ENCODE measurements at regions not wholly inside any gene's neighbourhood (a gene's known extent, or its start where the extent isn't known, plus 50 kb on each side); places are given as distances from the start of the nearest gene placed in this dataset.

DNA sequence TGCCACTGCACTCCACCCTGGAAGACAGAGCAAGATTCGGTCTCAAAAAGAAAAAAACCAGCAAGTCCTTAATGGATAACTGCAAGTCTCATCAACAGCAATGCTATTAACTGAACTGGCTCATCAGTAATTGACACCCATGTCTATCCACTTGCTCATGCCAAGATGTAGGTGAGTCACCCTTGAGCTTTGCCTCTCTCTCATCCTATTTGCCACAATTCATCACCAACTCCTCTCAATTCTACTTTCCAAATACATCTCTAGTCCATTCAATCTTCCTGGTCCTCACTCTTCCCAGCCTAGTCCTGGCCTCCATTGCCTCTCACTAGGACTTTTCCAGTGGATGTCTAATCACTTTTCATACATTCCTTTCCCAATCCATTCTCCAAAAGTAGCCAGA lies 103.7 kb upstream of the PRMT6 start:
- Histone ChIP-seq H3K9me3 (replicated peaks in 1 of 2; ENCODE audit: control insufficient read depth in 1 of 2, insufficient read depth in 1 of 2, low read length in 2 of 2) (no peaks in the 10 kb centered on the region), H3K27ac (ENCODE audit: low read depth in 1 of 2, low read length in 2 of 2) (no peak overlapping the region), H4K20me1 (ENCODE audit: insufficient read depth, low read length) (no peaks in the 10 kb centered on the region), H3K36me3 (replicated peaks in 1 of 2; ENCODE audit: control insufficient read depth in 1 of 2, insufficient read depth in 2 of 2, low read length in 2 of 2) (no peaks in the 10 kb centered on the region), H2AFZ (ENCODE audit: insufficient read depth, low read depth, low read length, poor library complexity, severe bottlenecking) (no peak overlapping the region), H3K9ac (ENCODE audit: insufficient read depth, low read length, poor library complexity, severe bottlenecking) (no peak overlapping the region), H3K4me3 (replicated peaks in 1 of 3; ENCODE audit: low read depth in 2 of 3, low read length in 3 of 3) (no peak overlapping the region), H3K4me2 (replicated peaks; ENCODE audit: extremely low read depth, low read length, poor library complexity, severe bottlenecking) (no peak overlapping the region), H3K79me2 (ENCODE audit: insufficient read depth, low read length) (no peaks in the 10 kb centered on the region), H3K4me1 (ENCODE audit: control insufficient read depth in 1 of 2, insufficient read depth in 2 of 2, low read length in 2 of 2) (no peaks in the 10 kb centered on the region), H3K27me3 (ENCODE audit: control insufficient read depth in 2 of 2, insufficient read depth in 2 of 2, low read length in 2 of 2) (no peaks in the 10 kb centered on the region)
- peaks cover 0 to 6% (median 0%) of the 10 kb centered on the region in 7 donors for H3K9me3 Mint-ChIP-seq
- H3K27me3 Mint-ChIP-seq (ENCODE audit: low read depth in 3 of 3), result peaks cover 0 to 5% (median 3%) of the 10 kb centered on the region in 3 donors
- no peak overlapping the region for H3K4me3 Mint-ChIP-seq
- no peaks in the 10 kb centered on the region for H3K36me3 Mint-ChIP-seq
- no peak for DNase-seq
- peak overlapping the region in 1 of 7 donors; percentile 6 for H3K27ac Mint-ChIP-seq
- TF ChIP-seq, protein P1, sequence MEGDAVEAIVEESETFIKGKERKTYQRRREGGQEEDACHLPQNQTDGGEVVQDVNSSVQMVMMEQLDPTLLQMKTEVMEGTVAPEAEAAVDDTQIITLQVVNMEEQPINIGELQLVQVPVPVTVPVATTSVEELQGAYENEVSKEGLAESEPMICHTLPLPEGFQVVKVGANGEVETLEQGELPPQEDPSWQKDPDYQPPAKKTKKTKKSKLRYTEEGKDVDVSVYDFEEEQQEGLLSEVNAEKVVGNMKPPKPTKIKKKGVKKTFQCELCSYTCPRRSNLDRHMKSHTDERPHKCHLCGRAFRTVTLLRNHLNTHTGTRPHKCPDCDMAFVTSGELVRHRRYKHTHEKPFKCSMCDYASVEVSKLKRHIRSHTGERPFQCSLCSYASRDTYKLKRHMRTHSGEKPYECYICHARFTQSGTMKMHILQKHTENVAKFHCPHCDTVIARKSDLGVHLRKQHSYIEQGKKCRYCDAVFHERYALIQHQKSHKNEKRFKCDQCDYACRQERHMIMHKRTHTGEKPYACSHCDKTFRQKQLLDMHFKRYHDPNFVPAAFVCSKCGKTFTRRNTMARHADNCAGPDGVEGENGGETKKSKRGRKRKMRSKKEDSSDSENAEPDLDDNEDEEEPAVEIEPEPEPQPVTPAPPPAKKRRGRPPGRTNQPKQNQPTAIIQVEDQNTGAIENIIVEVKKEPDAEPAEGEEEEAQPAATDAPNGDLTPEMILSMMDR (IDR thresholded peaks at IDR 0.05), result no peak
- 100% methylated on average over 1 of the region's 1 CpG for WGBS (ENCODE audit: insufficient coverage)
- intact Hi-C loops (cut with micrococcal nuclease), result no loop called here
- H3K4me1 Mint-ChIP-seq, result no peaks in the 10 kb centered on the region

DNA sequence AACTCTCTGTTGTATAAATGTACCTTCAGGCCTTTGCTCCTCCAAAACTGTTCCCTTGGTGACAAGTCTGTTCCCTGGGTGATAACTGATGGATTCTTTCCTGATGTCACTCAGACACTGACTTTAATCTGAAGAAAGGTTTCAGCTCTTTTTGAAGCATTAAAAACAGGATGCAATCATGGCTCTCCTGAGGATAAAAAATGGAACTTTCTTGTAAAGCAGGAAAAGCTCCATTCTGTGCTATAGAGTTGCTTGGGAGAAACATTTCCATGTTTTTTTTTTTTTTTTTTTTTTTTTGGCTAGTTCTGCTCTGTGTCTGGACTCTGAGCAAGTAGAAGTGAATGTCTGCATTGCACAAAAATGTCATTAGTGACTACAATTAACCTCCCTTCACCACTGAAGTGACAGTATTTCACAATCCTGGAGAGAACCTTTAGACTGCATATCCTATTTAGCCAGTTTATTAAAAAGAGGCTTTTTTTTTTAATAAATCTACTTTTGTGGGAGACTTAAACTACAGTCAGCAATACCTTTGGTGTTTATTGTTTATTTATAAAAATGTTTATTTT lies 101.7 kb upstream of the PRMT6 start:
- no peaks in the 10 kb centered on the region for H3K4me1 ChIP-seq (ENCODE audit: control insufficient read depth in 1 of 2, insufficient read depth in 2 of 2, low read length in 2 of 2)
- Mint-ChIP-seq H3K36me3 (no peaks in the 10 kb centered on the region), H3K27ac (no peak overlapping the region), H3K4me3 (no peak overlapping the region), H3K4me1 (no peaks in the 10 kb centered on the region), H3K9me3 (peaks cover 0 to 3% (median 0%) of the 10 kb centered on the region in 7 donors), H3K27me3 (ENCODE audit: low read depth in 3 of 3) (peaks cover 0 to 5% (median 1%) of the 10 kb centered on the region in 3 donors)
- H3K27ac ChIP-seq (ENCODE audit: low read depth in 1 of 2, low read length in 2 of 2), result no peak overlapping the region
- no peaks in the 10 kb centered on the region for H3K36me3 ChIP-seq (replicated peaks in 1 of 2; ENCODE audit: control insufficient read depth in 1 of 2, insufficient read depth in 2 of 2, low read length in 2 of 2)
- intact Hi-C loops (cut with micrococcal nuclease), result no loop called here
- DNase-seq, result no peak
- TF ChIP-seq, protein P1 (IDR thresholded peaks at IDR 0.05), result no peak
- H3K4me2 ChIP-seq (replicated peaks; ENCODE audit: extremely low read depth, low read length, poor library complexity, severe bottlenecking), result no peak overlapping the region
- H3K79me2 ChIP-seq (ENCODE audit: insufficient read depth, low read length), result no peaks in the 10 kb centered on the region
- H2AFZ ChIP-seq (ENCODE audit: insufficient read depth, low read depth, low read length, poor library complexity, severe bottlenecking), result no peak overlapping the region
- no peak overlapping the region for H3K9ac ChIP-seq (ENCODE audit: insufficient read depth, low read length, poor library complexity, severe bottlenecking)
- no peaks in the 10 kb centered on the region for H4K20me1 ChIP-seq (ENCODE audit: insufficient read depth, low read length)
- no peak overlapping the region for H3K4me3 ChIP-seq (replicated peaks in 1 of 3; ENCODE audit: low read depth in 2 of 3, low read length in 3 of 3)
- no peaks in the 10 kb centered on the region for H3K27me3 ChIP-seq (ENCODE audit: control insufficient read depth in 2 of 2, insufficient read depth in 2 of 2, low read length in 2 of 2)
- no peaks in the 10 kb centered on the region for H3K9me3 ChIP-seq (replicated peaks in 1 of 2; ENCODE audit: control insufficient read depth in 1 of 2, insufficient read depth in 1 of 2, low read length in 2 of 2)
